Lung (tissue), 11 donors: ENCODE measurements at regions not wholly inside any gene's neighbourhood (a gene's known extent, or its start where the extent isn't known, plus 50 kb on each side); places are given as distances from the start of the nearest gene placed in this dataset.

Source experiments
- ATAC-seq: fragments of 200-7000 bp; cut with Tn5 transposase; one replicate; pipeline ENCODE4 v1.9.1; 2020; ENCODE audit warnings: moderate number of reproducible peaks; ENCODE audit not compliant: insufficient read depth, low FRiP score
- DNase-seq, 3 donors: peaks; one replicate each; pipeline ENCODE4 v3.0.0-alpha.2; 2013 to 2017
- H3K27ac ChIP-seq, 2 donors: one replicate each; pipeline ENCODE4 v1.5.1; 2013; ENCODE audit warnings: mild to moderate bottlenecking in 2 of 2, moderate library complexity in 2 of 2, control low read depth in 1 of 2, inconsistent platforms in 1 of 2, low read depth in 1 of 2, low read length in 1 of 2
- H3K27me3 ChIP-seq, 3 donors: one replicate each; pipeline ENCODE4 v1.5.1; 2013; ENCODE audit warnings: low read length in 2 of 3; ENCODE audit not compliant: control insufficient read depth in 3 of 3, insufficient read depth in 3 of 3
- H3K36me3 ChIP-seq, 4 donors: one replicate each; pipeline ENCODE4 v1.5.1; 2013; ENCODE audit warnings: low read length in 4 of 4, mild to moderate bottlenecking in 1 of 4, moderate library complexity in 1 of 4; ENCODE audit not compliant: control insufficient read depth in 4 of 4, insufficient read depth in 4 of 4
- H3K4me1 ChIP-seq, 5 donors: one replicate each; pipeline ENCODE4 v1.5.1; 2013; ENCODE audit warnings: low read length in 5 of 5, mild to moderate bottlenecking in 2 of 5, moderate library complexity in 1 of 5; ENCODE audit not compliant: control insufficient read depth in 5 of 5, insufficient read depth in 5 of 5
- H3K4me3 ChIP-seq: one replicate; pipeline ENCODE4 v1.5.1; 2013; ENCODE audit warnings: mild to moderate bottlenecking, control low read depth, moderate library complexity
- H3K9ac ChIP-seq, 2 donors: one replicate each; pipeline ENCODE4 v1.5.1; 2013; ENCODE audit warnings: low read length in 2 of 2, control low read depth in 1 of 2; ENCODE audit not compliant: insufficient read depth in 1 of 2
- H3K9me3 ChIP-seq, 4 donors: one replicate each; pipeline ENCODE4 v1.5.1; 2013; ENCODE audit warnings: low read length in 3 of 4, mild to moderate bottlenecking in 1 of 4, moderate library complexity in 1 of 4; ENCODE audit not compliant: control insufficient read depth in 4 of 4, insufficient read depth in 3 of 4
- CTCF ChIP-seq: IDR thresholded peaks from 2 replicates; pipeline ENCODE4 v1.5.1; 2012; ENCODE audit warnings: mild to moderate bottlenecking; ENCODE audit errors: control extremely low read depth, extremely low read depth
- WGBS, 2 donors: extraction: QIAGEN DNeasy Blood & Tissue Kit; methylation state at CpG; one replicate each; pipeline ENCODE4 v1.1.7; 2013; 5-methylcytosine and 5-hydroxymethylcytosine counted together
- donor health status: control.
- donor health status: control.
- donor health status: Bipolar disorder and iron deficiency.
- donor health status: healthy.
- donor health status: DM: yes; HTN: yes; CAD: no.

DNA sequence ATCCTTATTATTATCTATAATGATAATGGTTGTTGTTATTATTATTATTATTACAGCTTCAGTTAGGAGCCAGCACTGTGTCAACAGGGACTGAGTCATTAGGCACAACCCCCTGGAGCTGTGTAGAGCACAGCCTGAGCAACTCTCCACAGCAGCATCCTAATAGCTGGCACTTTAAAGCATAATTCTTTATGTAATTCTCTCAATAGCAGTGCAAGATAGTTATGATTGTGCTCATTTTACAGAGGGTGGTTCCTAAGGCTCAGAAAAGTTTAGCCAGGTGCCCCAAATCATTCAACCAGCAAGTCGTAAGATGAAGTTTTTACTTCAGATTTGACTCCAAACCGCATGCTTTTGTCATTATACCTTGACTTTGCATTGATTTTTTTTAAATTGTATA is 390.3 kb downstream of the ANXA1 start:
- no peaks in the 10 kb centered on the region for H3K9me3 ChIP-seq
- H3K4me1 ChIP-seq: no peaks in the 10 kb centered on the region
- H3K27me3 ChIP-seq: no peaks in the 10 kb centered on the region
- no peak for TF ChIP-seq CTCF
- H3K4me3 ChIP-seq: no peak overlapping the region
- H3K36me3 ChIP-seq: no peaks in the 10 kb centered on the region
- WGBS, 2 donors: 63 to 71% methylated on average over 2 of the region's 2 CpGs
- ATAC-seq (no peak), DNase-seq (no peak)
- no peak overlapping the region for H3K9ac ChIP-seq
- H3K27ac ChIP-seq: no peak overlapping the region

GRCh38 chr9:73543727-73544126 is 392.1 kb downstream of the ANXA1 start:
- no peak for TF ChIP-seq CTCF
- Histone ChIP-seq H3K9ac (no peak overlapping the region), H3K27ac (no peak overlapping the region), H3K27me3 (no peaks in the 10 kb centered on the region), H3K9me3 (no peaks in the 10 kb centered on the region), H3K36me3 (no peaks in the 10 kb centered on the region), H3K4me1 (no peaks in the 10 kb centered on the region), H3K4me3 (no peak overlapping the region)
- DNase-seq: no peak
- no peak for ATAC-seq

DNA sequence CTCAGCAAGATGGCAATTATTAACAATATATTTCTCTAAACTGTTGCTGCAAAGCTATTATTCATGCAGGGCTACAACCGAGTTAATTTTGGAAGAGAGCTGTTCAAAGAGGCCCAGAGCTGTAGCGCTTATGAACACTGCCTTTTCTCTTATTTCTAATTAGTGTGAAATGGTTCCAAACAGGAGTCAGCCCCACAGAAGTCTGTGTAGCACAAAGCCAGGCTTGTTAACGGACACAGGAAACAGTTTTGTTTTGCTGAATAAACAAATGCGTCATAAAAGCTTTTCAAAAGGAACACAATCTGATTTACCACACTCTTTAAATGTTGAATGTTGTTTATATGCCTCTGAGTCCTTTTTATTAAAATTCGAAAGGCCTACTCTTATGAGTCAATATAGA is 396.5 kb downstream of the ANXA1 start:
- no peaks in the 10 kb centered on the region for H3K9me3 ChIP-seq
- H3K4me3 ChIP-seq: no peak overlapping the region

More for the DNA sequence above, 396.5 kb downstream of the ANXA1 start:
- Histone ChIP-seq H3K36me3 (no peaks in the 10 kb centered on the region), H3K27me3 (no peaks in the 10 kb centered on the region), H3K27ac (no peak overlapping the region), H3K4me1 (no peaks in the 10 kb centered on the region), H3K9ac (no peak overlapping the region)
- no peak for TF ChIP-seq CTCF
- 53 to 66% methylated on average over 5 of the region's 5 CpGs for WGBS, 2 donors
- ATAC-seq (no peak), DNase-seq (peak in 1 of 3 donors; percentile 1)
